ENCODE measurements at regions not wholly inside any gene's neighbourhood (a gene's known extent, or its start where the extent isn't known, plus 50 kb on each side); places are given as distances from the start of the nearest gene placed in this dataset.

GRCh38 chr3:159829539-159830227 is 159.0 kb upstream of the IL12A start (continued):
- TF ChIP-seq ZNF280D (tag by site-specific recombination; IDR thresholded peaks at IDR 0.05) (0 out of 2 replicates have a peak, but pooled peaks have one; percentile 11), ZNF639 (tag by site-specific recombination; IDR thresholded peaks at IDR 0.05) (0 out of 2 replicates have a peak, but pooled peaks have one; percentile 14), SP3 (tag by site-specific recombination; IDR thresholded peaks at IDR 0.05) (0 out of 2 replicates have a peak, but pooled peaks have one; percentile 39), ZNF600 (tag by site-specific recombination; IDR thresholded peaks at IDR 0.05) (0 out of 2 replicates have a peak, but pooled peaks have one; percentile 12), FEZF1 (tag by site-specific recombination; IDR thresholded peaks at IDR 0.05) (peak; percentile 79), ELK4 (IDR thresholded peaks at IDR 0.05; ENCODE audit: borderline replicate concordance, low read depth, low read length) (no peak), ZBTB6 (tag by site-specific recombination; IDR thresholded peaks at IDR 0.05) (no peak), GLI2 (tag by site-specific recombination; IDR thresholded peaks at IDR 0.05; ENCODE audit: borderline replicate concordance, low read depth) (0 out of 2 replicates have a peak, but pooled peaks have one; percentile 20), ZNF2 (tag by site-specific recombination; IDR thresholded peaks at IDR 0.05) (peak; percentile 69), TRIM28 (IDR thresholded peaks at IDR 0.05; ENCODE audit: borderline replicate concordance, low read length) (peak; percentile 74; the same call in 1 of the 2 replicates), ZSCAN18 (tag by site-specific recombination; IDR thresholded peaks at IDR 0.05) (peak; percentile 56; the same call in 1 of the 2 replicates), SALL2 (tag by site-specific recombination; IDR thresholded peaks at IDR 0.05; ENCODE audit: borderline replicate concordance) (no peak), ZNF837 (tag by site-specific recombination; IDR thresholded peaks at IDR 0.05) (no peak), ZBTB8A (tag by site-specific recombination; IDR thresholded peaks at IDR 0.05) (peak; percentile 74), ZSCAN4 (tag by site-specific recombination; IDR thresholded peaks at IDR 0.05) (peak; percentile 69; the same call in 1 of the 2 replicates), ZNF302 (tag by site-specific recombination; IDR thresholded peaks at IDR 0.05; ENCODE audit: low read depth) (no peak), ZNF76 (tag by site-specific recombination; IDR thresholded peaks at IDR 0.05; ENCODE audit: borderline replicate concordance, low read depth) (peak; percentile 44; the same call in 1 of the 2 replicates), ZNF138 (tag by site-specific recombination; IDR thresholded peaks at IDR 0.05; ENCODE audit: borderline replicate concordance) (no peak), SP7 (tag by site-specific recombination; IDR thresholded peaks at IDR 0.05) (peak; percentile 94), KLF1 (tag by site-specific recombination; IDR thresholded peaks at IDR 0.05) (no peak), YY2 (tag by site-specific recombination; IDR thresholded peaks at IDR 0.05) (peak; percentile 15; the same call in 1 of the 2 replicates), BCL11A (tag by site-specific recombination; IDR thresholded peaks at IDR 0.05; ENCODE audit: low read depth) (peak; percentile 64), CTCF (tag by site-specific recombination; IDR thresholded peaks at IDR 0.05) (no peak), ZNF404 (tag by site-specific recombination; IDR thresholded peaks at IDR 0.05) (no peak), MZF1 (tag by site-specific recombination; IDR thresholded peaks at IDR 0.05; ENCODE audit: borderline replicate concordance) (peak; percentile 41; the same call in 1 of the 2 replicates), ZNF843 (tag by site-specific recombination; IDR thresholded peaks at IDR 0.05) (peak; percentile 93), ZNF768 (tag by site-specific recombination; IDR thresholded peaks at IDR 0.05) (no peak), ZNF596 (tag by site-specific recombination; IDR thresholded peaks at IDR 0.05) (no peak)

Data from HEK293 (cell line).